HEK293 (cell line): ENCODE measurements at regions not wholly inside any gene's neighbourhood (a gene's known extent, or its start where the extent isn't known, plus 50 kb on each side); places are given as distances from the start of the nearest gene placed in this dataset.

Source experiments
- HOXC10 ChIP-seq: sonication (generic); formaldehyde crosslinking; IDR thresholded peaks from 2 replicates; pipeline ENCODE4 v1.8.1; 2023; ENCODE audit warnings: mild to moderate bottlenecking, missing genetic modification reagents
- MZF1 ChIP-seq: fragments of 450-650 bp; formaldehyde crosslinking; IDR thresholded peaks from 2 replicates; pipeline ENCODE4 v1.5.1; 2017; ENCODE audit warnings: missing biosample characterization, missing genetic modification characterization, borderline replicate concordance
- OVOL3 ChIP-seq: fragments of 450-650 bp; formaldehyde crosslinking; IDR thresholded peaks from 2 replicates; pipeline ENCODE4 v1.5.1; 2016; ENCODE audit warnings: missing biosample characterization, missing genetic modification characterization
- ZBTB1 ChIP-seq: fragments of 450-650 bp; formaldehyde crosslinking; IDR thresholded peaks from 2 replicates; pipeline ENCODE4 v1.5.1; 2016; ENCODE audit warnings: missing biosample characterization, missing genetic modification characterization
- ZNF174 ChIP-seq: fragments of 450-650 bp; formaldehyde crosslinking; IDR thresholded peaks from 2 replicates; pipeline ENCODE4 v1.5.0; 2017; ENCODE audit warnings: missing biosample characterization, mild to moderate bottlenecking, missing genetic modification characterization
- ZNF274 ChIP-seq, 2 experiments: fragments of 200-500 bp in 1 of 2; fragments of 450-650 bp in 1 of 2; sonication (Bioruptor generic) in 1 of 2; formaldehyde crosslinking in 1 of 2; IDR thresholded peaks; 2 replicates each; pipeline versions ENCODE4 v1.5.1 to v1.6.1; 2014 to 2016; ENCODE audit warnings: borderline replicate concordance in 1 of 2, inconsistent platforms in 1 of 2, low read length in 1 of 2, missing biosample characterization in 1 of 2, missing genetic modification characterization in 1 of 2
- ZNF473 ChIP-seq: fragments of 450-650 bp; formaldehyde crosslinking; IDR thresholded peaks from 2 replicates; pipeline ENCODE4 v1.5.1; 2017; ENCODE audit warnings: missing biosample characterization, missing genetic modification characterization
- ZNF621 ChIP-seq: fragments of 450-650 bp; formaldehyde crosslinking; IDR thresholded peaks from 2 replicates; pipeline ENCODE4 v1.5.1; 2017; ENCODE audit warnings: missing biosample characterization, missing genetic modification characterization
- ZNF777 ChIP-seq: fragments of 450-650 bp; formaldehyde crosslinking; IDR thresholded peaks from 2 replicates; pipeline ENCODE4 v1.5.1; 2017; ENCODE audit warnings: missing biosample characterization, missing genetic modification characterization, borderline replicate concordance
- TF ChIP-seq, protein P1 (sequence below): fragments of 450-650 bp; formaldehyde crosslinking; conservative IDR thresholded peaks from 2 replicates; pipeline ENCODE4 v1.5.1; 2016; ENCODE audit warnings: low read depth, missing biosample characterization, missing genetic modification characterization
- TF ChIP-seq, protein P2 (sequence below): fragments of 450-650 bp; formaldehyde crosslinking; IDR thresholded peaks from 2 replicates; pipeline ENCODE4 v1.5.1; 2016; ENCODE audit warnings: missing biosample characterization, missing genetic modification characterization
- TF ChIP-seq, protein P3 (sequence below): sonication (generic); formaldehyde crosslinking; IDR thresholded peaks from 2 replicates; pipeline ENCODE4 v1.8.1; 2022; ENCODE audit warnings: mild to moderate bottlenecking, moderate library complexity, missing genetic modification reagents
- TF ChIP-seq, protein P4 (sequence below): fragments of 450-650 bp; formaldehyde crosslinking; IDR thresholded peaks from 2 replicates; pipeline ENCODE4 v1.5.1; 2016; ENCODE audit warnings: missing biosample characterization, missing genetic modification characterization

DNA sequence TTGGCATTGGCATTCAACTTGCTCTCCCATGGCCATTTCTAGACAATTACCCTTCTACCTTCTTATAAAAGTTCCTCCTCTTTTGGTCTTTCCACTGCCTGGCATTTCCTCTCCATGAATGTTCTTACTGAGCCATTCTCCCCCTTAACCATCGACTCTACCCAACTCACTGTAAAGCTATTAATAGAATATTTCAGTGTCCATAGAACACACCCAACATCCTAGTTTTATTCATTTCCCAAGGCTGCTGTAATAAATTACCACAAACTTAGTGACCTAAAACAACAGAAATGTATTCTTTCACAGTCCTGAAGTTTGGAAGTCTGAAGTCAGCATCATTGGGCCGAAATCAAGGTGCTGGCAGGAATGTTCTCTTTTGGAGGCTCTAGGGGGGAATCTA, 170.0 kb upstream of the ATP5MC3 start:
- TF ChIP-seq, protein P1, sequence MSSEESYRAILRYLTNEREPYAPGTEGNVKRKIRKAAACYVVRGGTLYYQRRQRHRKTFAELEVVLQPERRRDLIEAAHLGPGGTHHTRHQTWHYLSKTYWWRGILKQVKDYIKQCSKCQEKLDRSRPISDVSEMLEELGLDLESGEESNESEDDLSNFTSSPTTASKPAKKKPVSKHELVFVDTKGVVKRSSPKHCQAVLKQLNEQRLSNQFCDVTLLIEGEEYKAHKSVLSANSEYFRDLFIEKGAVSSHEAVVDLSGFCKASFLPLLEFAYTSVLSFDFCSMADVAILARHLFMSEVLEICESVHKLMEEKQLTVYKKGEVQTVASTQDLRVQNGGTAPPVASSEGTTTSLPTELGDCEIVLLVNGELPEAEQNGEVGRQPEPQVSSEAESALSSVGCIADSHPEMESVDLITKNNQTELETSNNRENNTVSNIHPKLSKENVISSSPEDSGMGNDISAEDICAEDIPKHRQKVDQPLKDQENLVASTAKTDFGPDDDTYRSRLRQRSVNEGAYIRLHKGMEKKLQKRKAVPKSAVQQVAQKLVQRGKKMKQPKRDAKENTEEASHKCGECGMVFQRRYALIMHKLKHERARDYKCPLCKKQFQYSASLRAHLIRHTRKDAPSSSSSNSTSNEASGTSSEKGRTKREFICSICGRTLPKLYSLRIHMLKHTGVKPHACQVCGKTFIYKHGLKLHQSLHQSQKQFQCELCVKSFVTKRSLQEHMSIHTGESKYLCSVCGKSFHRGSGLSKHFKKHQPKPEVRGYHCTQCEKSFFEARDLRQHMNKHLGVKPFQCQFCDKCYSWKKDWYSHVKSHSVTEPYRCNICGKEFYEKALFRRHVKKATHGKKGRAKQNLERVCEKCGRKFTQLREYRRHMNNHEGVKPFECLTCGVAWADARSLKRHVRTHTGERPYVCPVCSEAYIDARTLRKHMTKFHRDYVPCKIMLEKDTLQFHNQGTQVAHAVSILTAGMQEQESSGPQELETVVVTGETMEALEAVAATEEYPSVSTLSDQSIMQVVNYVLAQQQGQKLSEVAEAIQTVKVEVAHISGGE (tag by site-specific recombination), result no peak
- TF ChIP-seq, protein P2, sequence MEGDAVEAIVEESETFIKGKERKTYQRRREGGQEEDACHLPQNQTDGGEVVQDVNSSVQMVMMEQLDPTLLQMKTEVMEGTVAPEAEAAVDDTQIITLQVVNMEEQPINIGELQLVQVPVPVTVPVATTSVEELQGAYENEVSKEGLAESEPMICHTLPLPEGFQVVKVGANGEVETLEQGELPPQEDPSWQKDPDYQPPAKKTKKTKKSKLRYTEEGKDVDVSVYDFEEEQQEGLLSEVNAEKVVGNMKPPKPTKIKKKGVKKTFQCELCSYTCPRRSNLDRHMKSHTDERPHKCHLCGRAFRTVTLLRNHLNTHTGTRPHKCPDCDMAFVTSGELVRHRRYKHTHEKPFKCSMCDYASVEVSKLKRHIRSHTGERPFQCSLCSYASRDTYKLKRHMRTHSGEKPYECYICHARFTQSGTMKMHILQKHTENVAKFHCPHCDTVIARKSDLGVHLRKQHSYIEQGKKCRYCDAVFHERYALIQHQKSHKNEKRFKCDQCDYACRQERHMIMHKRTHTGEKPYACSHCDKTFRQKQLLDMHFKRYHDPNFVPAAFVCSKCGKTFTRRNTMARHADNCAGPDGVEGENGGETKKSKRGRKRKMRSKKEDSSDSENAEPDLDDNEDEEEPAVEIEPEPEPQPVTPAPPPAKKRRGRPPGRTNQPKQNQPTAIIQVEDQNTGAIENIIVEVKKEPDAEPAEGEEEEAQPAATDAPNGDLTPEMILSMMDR (tag by site-specific recombination), result no peak
- TF ChIP-seq ZNF274 (IDR thresholded peaks at IDR 0.05; ENCODE audit: low read length) (no peak), ZNF274 (tag by site-specific recombination; IDR thresholded peaks at IDR 0.05; ENCODE audit: borderline replicate concordance) (no peak), ZNF174 (no peak), ZNF473 (no peak), HOXC10 (CRISPR knock-in tag) (no peak), ZBTB1 (tag by site-specific recombination) (no peak), ZNF777 (tag by site-specific recombination) (no peak), OVOL3 (no peak), ZNF621 (no peak), MZF1 (tag by site-specific recombination) (no peak)
- TF ChIP-seq, protein P3, sequence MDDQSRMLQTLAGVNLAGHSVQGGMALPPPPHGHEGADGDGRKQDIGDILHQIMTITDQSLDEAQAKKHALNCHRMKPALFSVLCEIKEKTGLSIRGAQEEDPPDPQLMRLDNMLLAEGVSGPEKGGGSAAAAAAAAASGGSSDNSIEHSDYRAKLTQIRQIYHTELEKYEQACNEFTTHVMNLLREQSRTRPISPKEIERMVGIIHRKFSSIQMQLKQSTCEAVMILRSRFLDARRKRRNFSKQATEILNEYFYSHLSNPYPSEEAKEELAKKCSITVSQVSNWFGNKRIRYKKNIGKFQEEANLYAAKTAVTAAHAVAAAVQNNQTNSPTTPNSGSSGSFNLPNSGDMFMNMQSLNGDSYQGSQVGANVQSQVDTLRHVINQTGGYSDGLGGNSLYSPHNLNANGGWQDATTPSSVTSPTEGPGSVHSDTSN (CRISPR knock-in tag), result no peak
- TF ChIP-seq, protein P4, sequence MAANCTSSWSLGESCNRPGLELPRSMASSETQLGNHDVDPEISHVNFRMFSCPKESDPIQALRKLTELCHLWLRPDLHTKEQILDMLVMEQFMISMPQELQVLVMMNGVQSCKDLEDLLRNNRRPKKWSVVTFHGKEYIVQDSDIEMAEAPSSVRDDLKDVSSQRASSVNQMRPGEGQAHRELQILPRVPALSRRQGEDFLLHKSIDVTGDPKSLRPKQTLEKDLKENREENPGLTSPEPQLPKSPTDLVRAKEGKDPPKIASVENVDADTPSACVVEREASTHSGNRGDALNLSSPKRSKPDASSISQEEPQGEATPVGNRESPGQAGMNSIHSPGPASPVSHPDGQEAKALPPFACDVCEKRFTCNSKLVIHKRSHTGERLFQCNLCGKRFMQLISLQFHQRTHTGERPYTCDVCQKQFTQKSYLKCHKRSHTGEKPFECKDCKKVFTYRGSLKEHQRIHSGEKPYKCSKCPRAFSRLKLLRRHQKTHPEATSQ (tag by site-specific recombination), result no peak
